HEK293 (cell line): ENCODE measurements at regions not wholly inside any gene's neighbourhood (a gene's known extent, or its start where the extent isn't known, plus 50 kb on each side); places are given as distances from the start of the nearest gene placed in this dataset.

Experiments
- CTCF ChIA-PET: fragments of 350-600 bp; formaldehyde crosslinking; extraction: SDS; loops from one replicate; lab custom pipeline; 2021; ENCODE audit warnings: antibody characterized with exemption; lab: Yijun Ruan, JAX
- POLR2A ChIA-PET: fragments of 300-600 bp; formaldehyde crosslinking; extraction: SDS; loops from one replicate; lab custom pipeline; 2020; ENCODE audit warnings: antibody characterized with exemption, inconsistent platforms; lab: Yijun Ruan, JAX
- H3K27ac ChIP-seq: fragments of 200-500 bp; sonication (Bioruptor generic); 2 replicates; pipeline ENCODE4 v1.5.1; 2014; ENCODE audit warnings: low read depth, low read length, control low read depth, inconsistent platforms; ENCODE audit errors: extremely low read depth
- H3K36me3 ChIP-seq, 2 experiments: fragments of 200-500 bp in 1 of 2; sonication (Bioruptor generic) in 1 of 2; 1 replicate in 1 of 2; 2 replicates in 1 of 2; pipeline ENCODE4 v1.5.1; 2014 to 2017; ENCODE audit warnings: inconsistent platforms in 2 of 2, low read length in 2 of 2; ENCODE audit not compliant: control insufficient read depth in 2 of 2, insufficient read depth in 1 of 2
- H3K4me1 ChIP-seq: fragments of 200-500 bp; sonication (Bioruptor generic); 2 replicates; pipeline ENCODE4 v1.5.1; 2014; ENCODE audit warnings: mild to moderate bottlenecking, low read length, inconsistent platforms; ENCODE audit not compliant: control insufficient read depth, insufficient read depth
- H3K4me3 ChIP-seq: 2 replicates; pipeline ENCODE4 v1.5.1; 2011; ENCODE audit warnings: low read depth, mild to moderate bottlenecking, control low read depth, low read length, moderate library complexity
- H3K9me3 ChIP-seq: fragments of 200-500 bp; sonication (Bioruptor generic); 2 replicates; pipeline ENCODE4 v1.5.1; 2014; ENCODE audit warnings: low read depth, low read length, inconsistent platforms; ENCODE audit not compliant: control insufficient read depth, insufficient read depth
- EGR2 ChIP-seq: fragments of 450-650 bp; formaldehyde crosslinking; IDR thresholded peaks from 2 replicates; pipeline ENCODE4 v1.5.1; 2016; ENCODE audit warnings: low read depth, missing biosample characterization, missing genetic modification characterization
- GLI4 ChIP-seq: fragments of 450-650 bp; formaldehyde crosslinking; IDR thresholded peaks from 2 replicates; pipeline ENCODE4 v1.5.1; 2016; ENCODE audit warnings: missing biosample characterization, missing genetic modification characterization
- HOXC10 ChIP-seq: sonication (generic); formaldehyde crosslinking; IDR thresholded peaks from 2 replicates; pipeline ENCODE4 v1.8.1; 2023; ENCODE audit warnings: mild to moderate bottlenecking, missing genetic modification reagents
- INSM2 ChIP-seq: fragments of 450-650 bp; formaldehyde crosslinking; IDR thresholded peaks from 2 replicates; pipeline ENCODE4 v1.5.1; 2016; ENCODE audit warnings: missing biosample characterization, missing genetic modification characterization
- KLF16 ChIP-seq: fragments of 450-650 bp; formaldehyde crosslinking; IDR thresholded peaks from 2 replicates; pipeline ENCODE4 v1.5.1; 2017; ENCODE audit warnings: missing biosample characterization, missing genetic modification characterization
- SP3 ChIP-seq: fragments of 450-650 bp; formaldehyde crosslinking; IDR thresholded peaks from 2 replicates; pipeline ENCODE4 v1.5.1; 2016; ENCODE audit warnings: missing biosample characterization, missing genetic modification characterization
- TCF7L2 ChIP-seq: IDR thresholded peaks from 2 replicates; pipeline ENCODE4 v1.6.1; 2011; ENCODE audit warnings: low read depth, mild to moderate bottlenecking, inconsistent platforms, low read length, moderate library complexity, borderline replicate concordance
- TSHZ1 ChIP-seq: fragments of 450-650 bp; formaldehyde crosslinking; IDR thresholded peaks from 2 replicates; pipeline ENCODE4 v1.5.1; 2016; ENCODE audit warnings: missing biosample characterization, missing genetic modification characterization, borderline replicate concordance
- ZBTB21 ChIP-seq: fragments of 450-650 bp; formaldehyde crosslinking; IDR thresholded peaks from 2 replicates; pipeline ENCODE4 v1.5.1; 2017; ENCODE audit warnings: missing biosample characterization, missing genetic modification characterization
- ZFP37 ChIP-seq: fragments of 450-650 bp; formaldehyde crosslinking; IDR thresholded peaks from 2 replicates; pipeline ENCODE4 v1.5.1; 2016; ENCODE audit warnings: missing biosample characterization, missing genetic modification characterization
- ZNF10 ChIP-seq: fragments of 450-650 bp; formaldehyde crosslinking; IDR thresholded peaks from 2 replicates; pipeline ENCODE4 v1.5.1; 2017; ENCODE audit warnings: missing biosample characterization, missing genetic modification characterization
- ZNF121 ChIP-seq: fragments of 450-650 bp; formaldehyde crosslinking; IDR thresholded peaks from 2 replicates; pipeline ENCODE4 v1.5.1; 2016; ENCODE audit warnings: missing biosample characterization, missing genetic modification characterization
- ZNF169 ChIP-seq: fragments of 450-650 bp; formaldehyde crosslinking; IDR thresholded peaks from 2 replicates; pipeline ENCODE4 v1.5.1; 2016; ENCODE audit warnings: missing biosample characterization, missing genetic modification characterization
- ZNF175 ChIP-seq: fragments of 450-650 bp; formaldehyde crosslinking; IDR thresholded peaks from 2 replicates; pipeline ENCODE4 v1.5.1; 2016; ENCODE audit warnings: missing biosample characterization, missing genetic modification characterization
- ZNF202 ChIP-seq: fragments of 450-650 bp; formaldehyde crosslinking; IDR thresholded peaks from 2 replicates; pipeline ENCODE4 v1.5.1; 2016; ENCODE audit warnings: missing biosample characterization, missing genetic modification characterization, borderline replicate concordance
- ZNF211 ChIP-seq: fragments of 450-650 bp; formaldehyde crosslinking; IDR thresholded peaks from 2 replicates; pipeline ENCODE4 v1.5.1; 2016; ENCODE audit warnings: low read depth, missing biosample characterization, missing genetic modification characterization
- ZNF266 ChIP-seq: fragments of 450-650 bp; formaldehyde crosslinking; IDR thresholded peaks from 2 replicates; pipeline ENCODE4 v1.5.1; 2016; ENCODE audit warnings: missing biosample characterization, missing genetic modification characterization, low read depth
- ZNF292 ChIP-seq: fragments of 450-650 bp; formaldehyde crosslinking; IDR thresholded peaks from 2 replicates; pipeline ENCODE4 v1.5.1; 2016; ENCODE audit warnings: low read depth, missing biosample characterization, missing genetic modification characterization, borderline replicate concordance
- ZNF302 ChIP-seq: fragments of 450-650 bp; formaldehyde crosslinking; IDR thresholded peaks from 2 replicates; pipeline ENCODE4 v1.5.1; 2016; ENCODE audit warnings: missing biosample characterization, missing genetic modification characterization, low read depth
- ZNF488 ChIP-seq: fragments of 450-650 bp; formaldehyde crosslinking; IDR thresholded peaks from 2 replicates; pipeline ENCODE4 v1.5.1; 2016; ENCODE audit warnings: missing biosample characterization, missing genetic modification characterization
- ZNF571 ChIP-seq: fragments of 450-650 bp; formaldehyde crosslinking; IDR thresholded peaks from 2 replicates; pipeline ENCODE4 v1.5.0; 2017; ENCODE audit warnings: missing biosample characterization, missing genetic modification characterization
- ZNF610 ChIP-seq: fragments of 450-650 bp; formaldehyde crosslinking; IDR thresholded peaks from 2 replicates; pipeline ENCODE4 v1.5.1; 2016; ENCODE audit warnings: missing biosample characterization, missing genetic modification characterization, borderline replicate concordance
- ZNF623 ChIP-seq: fragments of 450-650 bp; formaldehyde crosslinking; IDR thresholded peaks from 2 replicates; pipeline ENCODE4 v1.5.1; 2016; ENCODE audit warnings: missing biosample characterization, missing genetic modification characterization
- ZNF645 ChIP-seq: fragments of 450-650 bp; formaldehyde crosslinking; IDR thresholded peaks from 2 replicates; pipeline ENCODE4; 2016; ENCODE audit warnings: missing biosample characterization, missing genetic modification characterization
- ZNF704 ChIP-seq: fragments of 450-650 bp; formaldehyde crosslinking; IDR thresholded peaks from 2 replicates; pipeline ENCODE4 v1.5.1; 2016; ENCODE audit warnings: missing biosample characterization, missing genetic modification characterization
- ZNF837 ChIP-seq: fragments of 450-650 bp; formaldehyde crosslinking; IDR thresholded peaks from 2 replicates; pipeline ENCODE4 v1.5.1; 2016; ENCODE audit warnings: missing biosample characterization, missing genetic modification characterization
- ZSCAN30 ChIP-seq: fragments of 450-650 bp; IDR thresholded peaks from 2 replicates; pipeline ENCODE4 v1.5.1; 2018; ENCODE audit warnings: missing biosample characterization, mild to moderate bottlenecking, missing genetic modification characterization, moderate library complexity

- TF ChIP-seq TSHZ1 (tag by site-specific recombination): no peak
- TF ChIP-seq, all 188 proteins: peak for 0
Observed at GRCh38 chr12:13559318-13559978, 362.9 kb downstream of the EMP1 start (continued).

- CTCF ChIA-PET: interaction anchor here (4.2 kb wide), 1 partner anchor 18 kb away, joined by 20 read pairs; no protein-coding TSS in a partner anchor
- no peaks in the 10 kb centered on the region for H3K9me3 ChIP-seq
- TF ChIP-seq ZNF571 (no peak), ZNF302 (tag by site-specific recombination) (no peak), ZNF610 (tag by site-specific recombination) (no peak), KLF16 (tag by site-specific recombination) (no peak), INSM2 (tag by site-specific recombination) (no peak), ZFP37 (tag by site-specific recombination) (no peak), SP3 (no peak)
- TF ChIP-seq, all 188 proteins: peak for 0
- POLR2A ChIA-PET: no interaction called here
- Histone ChIP-seq H3K27ac (no peak overlapping the region), H3K36me3 (no peaks in the 10 kb centered on the region), H3K4me3 (no peak overlapping the region), H3K4me1 (no peaks in the 10 kb centered on the region)
Observed at GRCh38 chr12:13552830-13553229, 356.3 kb downstream of the EMP1 start.

GRCh38 chr12:13547283-13547682 lies 350.8 kb downstream of the EMP1 start:
- CTCF ChIA-PET: interaction anchor here (5.4 kb wide), 1 partner anchor 12 kb away, joined by 29 read pairs; no protein-coding TSS in a partner anchor
- no peak overlapping the region for H3K27ac ChIP-seq
- no peak for TF ChIP-seq EGR2 (tag by site-specific recombination)
- TF ChIP-seq ZNF704 (tag by site-specific recombination): no peak
- no peak for TF ChIP-seq ZNF121 (tag by site-specific recombination)
- no peak for TF ChIP-seq HOXC10 (CRISPR knock-in tag)
- no peak for TF ChIP-seq ZNF623 (tag by site-specific recombination)
- no peak for TF ChIP-seq ZNF266 (tag by site-specific recombination)
- TF ChIP-seq ZNF202 (tag by site-specific recombination): no peak
- no peak for TF ChIP-seq TCF7L2
- TF ChIP-seq ZNF211 (tag by site-specific recombination): no peak
- no peak for TF ChIP-seq ZNF175
- TF ChIP-seq GLI4 (tag by site-specific recombination): no peak
- TF ChIP-seq ZNF10 (tag by site-specific recombination): no peak
- TF ChIP-seq ZBTB21 (tag by site-specific recombination): no peak
- no peak for TF ChIP-seq ZNF292 (tag by site-specific recombination)
- no peak for TF ChIP-seq ZNF837 (tag by site-specific recombination)
- no peak for TF ChIP-seq ZNF169 (tag by site-specific recombination)
- TF ChIP-seq ZNF488 (tag by site-specific recombination): no peak
- no peak for TF ChIP-seq ZNF645 (tag by site-specific recombination)
- no peak for TF ChIP-seq ZSCAN30 (tag by site-specific recombination)

More at GRCh38 chr12:13547283-13547682, 350.8 kb downstream of the EMP1 start:
- H3K36me3 ChIP-seq: no peaks in the 10 kb centered on the region
- no peak overlapping the region for H3K4me3 ChIP-seq
- H3K9me3 ChIP-seq: no peaks in the 10 kb centered on the region
- no peaks in the 10 kb centered on the region for H3K4me1 ChIP-seq
- POLR2A ChIA-PET: no interaction called here
